H1 (cell line): ENCODE measurements at regions not wholly inside any gene's neighbourhood (a gene's known extent, or its start where the extent isn't known, plus 50 kb on each side); places are given as distances from the start of the nearest gene placed in this dataset.

Experiments used
- CTCF ChIA-PET: fragments of 300-600 bp; sonication (Branson Sonifier 250); formaldehyde crosslinking; loops from one replicate; lab custom pipeline; 2021; ENCODE audit not compliant: partially characterized antibody; lab: Charles Lee
- POLR2A ChIA-PET: fragments of 300-600 bp; sonication (Branson Sonifier 250); formaldehyde crosslinking; loops from one replicate; lab custom pipeline; 2021; ENCODE audit warnings: inconsistent platforms; ENCODE audit not compliant: partially characterized antibody; lab: Charles Lee
- DNase-seq, 2 experiments: peaks; one replicate each; pipeline versions ENCODE4 v3.0.0 to v3.0.0-alpha.2; 2010 to 2022; ENCODE audit warnings: low spot score in 2 of 2, low read depth in 1 of 2, mixed read lengths in 1 of 2
- FAIRE-seq: peaks from 2 replicates; lab custom pipeline; 2011; peaks lifted over from hg19 to GRCh38; lab: Jason Lieb, UNC
- H2AFZ ChIP-seq: 2 replicates; pipeline ENCODE4 v1.8.1; 2012; ENCODE audit warnings: low read length, inconsistent platforms
- H2AK5ac ChIP-seq: 2 replicates; pipeline ENCODE4 v1.6.1; 2013; ENCODE audit warnings: low read depth, low read length
- H2BK120ac ChIP-seq: replicated peaks from 2 replicates; pipeline ENCODE3; 2013; ENCODE audit warnings: low read depth, low read length, inconsistent platforms
- H2BK12ac ChIP-seq: 2 replicates; pipeline ENCODE4 v1.6.1; 2013; ENCODE audit warnings: low read depth, low read length
- H2BK15ac ChIP-seq: 2 replicates; pipeline ENCODE4 v1.6.1; 2013; ENCODE audit warnings: low read length
- H2BK20ac ChIP-seq: 2 replicates; pipeline ENCODE4 v1.6.1; 2013; ENCODE audit warnings: low read length
- H2BK5ac ChIP-seq: 2 replicates; pipeline ENCODE4 v1.6.1; 2013; ENCODE audit warnings: low read depth, low read length
- H3K14ac ChIP-seq: 2 replicates; pipeline ENCODE4 v1.6.1; 2013; ENCODE audit warnings: inconsistent platforms; ENCODE audit not compliant: insufficient read length
- H3K18ac ChIP-seq: 2 replicates; pipeline ENCODE4 v1.6.1; 2013; ENCODE audit warnings: low read length; ENCODE audit errors: extremely low read depth
- H3K23ac ChIP-seq: 2 replicates; pipeline ENCODE4 v1.6.1; 2013; ENCODE audit warnings: inconsistent platforms; ENCODE audit not compliant: insufficient read length
- H3K23me2 ChIP-seq: 2 replicates; pipeline ENCODE4 v1.6.1; 2013; ENCODE audit warnings: low read depth, low read length
- H3K27ac ChIP-seq: 2 replicates; pipeline ENCODE4 v1.6.1; 2011; ENCODE audit warnings: low read depth, low read length, inconsistent platforms
- H3K27me3 ChIP-seq, 4 experiments: replicated peaks in 1 of 4; 1 replicate in 1 of 4; 2 replicates in 3 of 4; pipeline versions ENCODE4 v1.6.1 to v1.8.1; 2011 to 2013; ENCODE audit warnings: low read length in 3 of 4, mild to moderate bottlenecking in 3 of 4, inconsistent platforms in 2 of 4, mixed read lengths in 2 of 4, moderate library complexity in 1 of 4; ENCODE audit not compliant: control insufficient read depth in 3 of 4, insufficient read depth in 3 of 4; ENCODE audit errors: extremely low read depth in 1 of 4
- H3K36me3 ChIP-seq, 4 experiments: 2 replicates each; pipeline versions ENCODE4 v1.6.1 to v1.8.1; 2011 to 2013; ENCODE audit warnings: mild to moderate bottlenecking in 4 of 4, low read length in 3 of 4, moderate library complexity in 2 of 4, control low read depth in 1 of 4, inconsistent platforms in 1 of 4; ENCODE audit not compliant: insufficient read depth in 4 of 4, control insufficient read depth in 2 of 4
- H3K4ac ChIP-seq: replicated peaks from 2 replicates; pipeline ENCODE3; 2013; ENCODE audit warnings: low read length, low read depth, mixed read lengths, inconsistent platforms; ENCODE audit not compliant: insufficient read length
- H3K4me1 ChIP-seq, 4 experiments: replicated peaks in 1 of 4; 1 replicate in 1 of 4; 2 replicates in 3 of 4; pipeline versions ENCODE4 v1.6.1 to v1.8.1; 2011 to 2013; ENCODE audit warnings: low read length in 3 of 4, inconsistent platforms in 2 of 4, mixed read lengths in 1 of 4; ENCODE audit not compliant: insufficient read depth in 4 of 4, control insufficient read depth in 3 of 4
- H3K4me2 ChIP-seq, 2 experiments: 2 replicates each; pipeline versions ENCODE4 v1.6.1 to v1.8.1; 2011 to 2013; ENCODE audit warnings: low read depth in 2 of 2, low read length in 2 of 2, control low read depth in 1 of 2, inconsistent platforms in 1 of 2, mild to moderate bottlenecking in 1 of 2; ENCODE audit not compliant: insufficient read depth in 1 of 2
- H3K4me3 ChIP-seq, 4 experiments: fragments of 200-600, 300-600 bp in 1 of 4; sonication (generic), shearing (Covaris generic), sonication (Bioruptor Twin) in 1 of 4; 2 replicates each; pipeline versions ENCODE4 v1.5.1 to v1.8.1; 2011 to 2016; ENCODE audit warnings: low read length in 4 of 4, low read depth in 3 of 4, control low read depth in 2 of 4, inconsistent platforms in 2 of 4, mild to moderate bottlenecking in 2 of 4, mixed read lengths in 1 of 4, moderate library complexity in 1 of 4; ENCODE audit not compliant: insufficient read depth in 2 of 4; ENCODE audit errors: extremely low read depth in 1 of 4
- H3K56ac ChIP-seq: replicated peaks from 2 replicates; pipeline ENCODE3; 2013; ENCODE audit warnings: low read depth, mild to moderate bottlenecking, mixed read lengths, low read length, inconsistent platforms; ENCODE audit not compliant: insufficient read length
- H3K79me1 ChIP-seq: 2 replicates; pipeline ENCODE4 v1.6.1; 2013; ENCODE audit warnings: low read depth, low read length, control low read depth
- H3K79me2 ChIP-seq, 2 experiments: 2 replicates each; pipeline versions ENCODE4 v1.6.1 to v1.8.1; 2012 to 2013; ENCODE audit warnings: low read length in 2 of 2, mild to moderate bottlenecking in 2 of 2, inconsistent platforms in 1 of 2; ENCODE audit not compliant: insufficient read depth in 2 of 2, control insufficient read depth in 1 of 2
- H3K9ac ChIP-seq, 4 experiments: replicated peaks in 1 of 4; 1 replicate in 1 of 4; 2 replicates in 3 of 4; pipeline versions ENCODE4 v1.6.1 to v1.8.1; 2011 to 2013; ENCODE audit warnings: low read depth in 3 of 4, low read length in 3 of 4, control low read depth in 2 of 4, mild to moderate bottlenecking in 2 of 4, moderate library complexity in 2 of 4, inconsistent platforms in 1 of 4; ENCODE audit errors: extremely low read depth in 1 of 4
- H3K9me3 ChIP-seq, 2 experiments: 2 replicates each; pipeline versions ENCODE4 v1.6.1 to v1.8.1; 2012 to 2013; ENCODE audit warnings: mild to moderate bottlenecking in 2 of 2, moderate library complexity in 2 of 2, control low read depth in 1 of 2, inconsistent platforms in 1 of 2, low read depth in 1 of 2, low read length in 1 of 2, mixed read lengths in 1 of 2; ENCODE audit not compliant: insufficient read depth in 2 of 2
- H4K20me1 ChIP-seq, 2 experiments: replicated peaks in 1 of 2; 2 replicates each; pipeline versions ENCODE3 to v1.8.1; 2011 to 2013; ENCODE audit warnings: inconsistent platforms in 2 of 2, low read length in 2 of 2, mild to moderate bottlenecking in 1 of 2; ENCODE audit not compliant: insufficient read depth in 2 of 2, control insufficient read depth in 1 of 2
- H4K5ac ChIP-seq: 2 replicates; pipeline ENCODE4 v1.6.1; 2013; ENCODE audit warnings: low read length, low read depth, mixed read lengths, inconsistent platforms; ENCODE audit not compliant: insufficient read length
- H4K8ac ChIP-seq: 2 replicates; pipeline ENCODE4 v1.8.0; 2013; ENCODE audit warnings: mild to moderate bottlenecking, moderate library complexity, low read length, inconsistent platforms; ENCODE audit not compliant: insufficient read depth; ENCODE audit errors: extremely low read depth
- H4K91ac ChIP-seq: replicated peaks from 2 replicates; pipeline ENCODE3; 2013; ENCODE audit warnings: low read length, mixed read lengths, inconsistent platforms; ENCODE audit not compliant: insufficient read length
- BCL11A ChIP-seq, 2 experiments: IDR thresholded peaks; one replicate each; pipeline ENCODE4 v1.6.1; 2011; ENCODE audit warnings: low read depth in 2 of 2, low read length in 2 of 2, mild to moderate bottlenecking in 2 of 2
- CBX5 ChIP-seq: fragments of 300-800, 300-1000 bp; sonication (generic); IDR thresholded peaks from 2 replicates; pipeline ENCODE4 v1.7.1; 2016; ENCODE audit warnings: antibody characterized with exemption, low read length, low read depth
- CBX8 ChIP-seq: fragments of 300-800, 300-1000 bp; sonication (generic); IDR thresholded peaks from 2 replicates; pipeline ENCODE4 v1.7.1; 2016; ENCODE audit warnings: low read depth, low read length, borderline replicate concordance
- CTBP2 ChIP-seq: IDR thresholded peaks from 2 replicates; pipeline ENCODE4 v1.7.0; 2011; ENCODE audit warnings: borderline replicate concordance, mild to moderate bottlenecking, moderate library complexity, mixed read lengths, low read length; ENCODE audit not compliant: insufficient read depth, insufficient read length
- JUN ChIP-seq: IDR thresholded peaks from 2 replicates; pipeline ENCODE4 v1.6.1; 2011; ENCODE audit warnings: low read depth, mild to moderate bottlenecking, improper control_type of control experiment, low read length
- JUND ChIP-seq: IDR thresholded peaks from 2 replicates; pipeline ENCODE4 v1.6.1; 2011; ENCODE audit warnings: mild to moderate bottlenecking, improper control_type of control experiment, low read length
- SIN3A ChIP-seq, 2 experiments: IDR thresholded peaks in 1 of 2; conservative IDR thresholded peaks in 1 of 2; 2 replicates each; pipeline ENCODE4 v1.6.1; 2011 to 2012; ENCODE audit warnings: low read length in 2 of 2, improper control_type of control experiment in 1 of 2, low read depth in 1 of 2, mild to moderate bottlenecking in 1 of 2
- TAF1 ChIP-seq: IDR thresholded peaks from 2 replicates; pipeline ENCODE4 v1.6.1; 2011; ENCODE audit warnings: mild to moderate bottlenecking, low read depth, low read length
- TEAD4 ChIP-seq: IDR thresholded peaks from 2 replicates; pipeline ENCODE4 v1.6.1; 2012; ENCODE audit warnings: low read depth, low read length, inconsistent platforms, mixed read lengths
- WGBS, 2 experiments: shearing (Covaris generic) in 1 of 2; methylation state at CpG; one replicate each; pipeline versions ENCODE4 v1.1.6 to v1.1.7; 2013 to 2015; ENCODE audit warnings: low lambda C conversion rate in 2 of 2, mixed read lengths in 2 of 2, inconsistent platforms in 1 of 2, low coverage in 1 of 2, missing lambda C conversion rate in 1 of 2; ENCODE audit not compliant: insufficient replicate concordance in 2 of 2, insufficient coverage in 1 of 2, insufficient read length in 1 of 2; ENCODE audit errors: extremely low coverage in 1 of 2, missing lambda C conversion rate in 1 of 2; 5-methylcytosine and 5-hydroxymethylcytosine counted together

- FAIRE-seq (no peak), DNase-seq (no peak)
- Histone ChIP-seq H3K4me1 (peaks cover 0 to 9% (median 2%) of the 10 kb centered on the region in 4 experiments; a peak in 3 of 7 replicates), H3K4me2 (no peak overlapping the region), H3K27me3 (no peaks in the 10 kb centered on the region), H2BK120ac (no peak overlapping the region), H3K9me3 (no peaks in the 10 kb centered on the region), H3K56ac (no peak overlapping the region), H2BK5ac (no peak overlapping the region), H3K4me3 (no peak overlapping the region), H3K18ac (no peak overlapping the region), H3K14ac (no peak overlapping the region), H4K5ac (no peak overlapping the region), H3K23ac (no peak overlapping the region), H3K79me2 (no peaks in the 10 kb centered on the region), H2BK15ac (no peak overlapping the region), H3K79me1 (no peaks in the 10 kb centered on the region), H2BK12ac (no peak overlapping the region), H2AK5ac (no peak overlapping the region), H3K27ac (no peak overlapping the region), H4K8ac (no peak overlapping the region), H3K4ac (no peak overlapping the region), H2AFZ (no peak overlapping the region), H4K91ac (no peak overlapping the region), H3K23me2 (no peaks in the 10 kb centered on the region; the same call in 1 of the 2 replicates), H3K9ac (no peak overlapping the region), H2BK20ac (no peak overlapping the region), H3K36me3 (no peaks in the 10 kb centered on the region), H4K20me1 (no peaks in the 10 kb centered on the region)
- CTCF ChIA-PET, result interaction anchor here (1.2 to 1.3 kb wide), 2 partner anchors 11 to 123 kb away, joined by 4 to 5 read pairs; no protein-coding TSS in a partner anchor
- 85% methylated on average over 3 of the region's 3 CpGs; no CpG with 5 or more reads in 1 of the 2 experiments for WGBS, 2 experiments
- POLR2A ChIA-PET, result no interaction called here
- TF ChIP-seq JUND, result no peak
- no peak for TF ChIP-seq CBX5
- no peak for TF ChIP-seq TEAD4
- no peak for TF ChIP-seq TAF1
- no peak for TF ChIP-seq BCL11A (IDR thresholded peaks at IDR 0.05; ENCODE audit: low read depth in 2 of 2, low read length in 2 of 2)
- no peak for TF ChIP-seq CTBP2
- TF ChIP-seq CBX8, result no peak
- no peak for TF ChIP-seq JUN
- no peak for TF ChIP-seq SIN3A (conservative IDR thresholded peaks at IDR 0.05 in 1 of 2, IDR thresholded peaks at IDR 0.05 in 1 of 2; ENCODE audit: low read depth in 1 of 2, low read length in 2 of 2)
These were observed 531.7 kb upstream of the PLXNA2 start for GRCh38 chr1:208775841-208776240.
